ENCODE measurements at regions not wholly inside any gene's neighbourhood (a gene's known extent, or its start where the extent isn't known, plus 50 kb on each side); places are given as distances from the start of the nearest gene placed in this dataset.
"Not testable (repeated sequence)": the region's sequence is repeated elsewhere in the genome, so short reads cannot be mapped to it uniquely, and the experiment has no call there.

DNA sequence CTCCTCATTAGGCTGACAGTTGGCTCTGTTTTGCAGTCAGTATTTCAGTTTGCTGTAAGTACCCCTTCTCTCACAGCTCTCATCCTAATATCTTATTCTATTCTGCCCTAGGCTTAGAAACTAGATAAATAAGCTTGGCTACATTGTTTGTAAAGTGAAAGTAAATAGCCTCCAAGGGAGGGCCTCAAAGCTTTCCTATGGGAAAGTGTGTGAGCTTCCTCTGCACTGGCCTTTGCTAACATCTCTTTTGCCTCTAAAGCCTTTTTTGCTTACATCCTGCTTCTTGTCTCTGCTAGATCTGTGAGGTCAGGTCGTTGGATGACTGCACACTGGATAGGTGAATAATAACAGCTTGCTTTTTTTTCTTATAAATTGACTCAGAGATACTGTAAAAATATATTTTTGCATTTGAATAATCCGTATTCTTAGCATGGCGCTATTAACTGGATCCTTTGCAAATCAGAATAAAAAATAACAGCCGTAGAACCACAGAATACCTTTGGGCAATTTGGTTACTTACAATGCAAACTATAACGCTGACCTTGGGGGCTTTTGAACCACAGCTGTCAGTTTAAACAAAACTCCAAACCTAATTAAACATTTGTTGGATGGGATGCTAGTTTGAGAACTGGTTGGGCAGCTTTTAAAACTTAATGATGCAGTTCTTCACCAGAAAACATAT, 55.1 kb downstream of the TTC6 start:
- no peak for DNase-seq

DNA sequence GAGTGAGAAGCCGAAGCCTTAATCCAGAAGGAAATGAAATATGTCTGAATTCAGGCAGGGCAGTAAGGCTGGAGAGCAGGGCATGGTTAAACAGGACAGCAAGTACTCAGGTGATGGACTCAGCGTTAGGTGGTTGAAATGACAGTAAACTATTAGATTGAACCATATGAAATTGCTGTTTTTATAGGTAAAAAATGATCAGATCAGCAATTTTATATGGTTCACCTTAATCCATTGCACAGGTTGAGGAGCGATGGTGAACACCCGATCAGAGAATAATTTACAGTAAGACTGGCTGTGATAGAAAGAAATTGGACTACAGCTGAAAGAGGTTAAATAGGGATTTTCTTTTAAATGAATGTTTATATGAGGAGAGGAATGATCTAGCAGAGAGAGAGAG, 56.6 kb downstream of the TTC6 start:
- no peak for DNase-seq

GRCh38 chr14:37655418-37655817, 60.0 kb downstream of the TTC6 start:
- no peak for DNase-seq

- no peak for DNase-seq
Measured at GRCh38 chr14:37658156-37658555, 62.7 kb downstream of the TTC6 start.

DNA sequence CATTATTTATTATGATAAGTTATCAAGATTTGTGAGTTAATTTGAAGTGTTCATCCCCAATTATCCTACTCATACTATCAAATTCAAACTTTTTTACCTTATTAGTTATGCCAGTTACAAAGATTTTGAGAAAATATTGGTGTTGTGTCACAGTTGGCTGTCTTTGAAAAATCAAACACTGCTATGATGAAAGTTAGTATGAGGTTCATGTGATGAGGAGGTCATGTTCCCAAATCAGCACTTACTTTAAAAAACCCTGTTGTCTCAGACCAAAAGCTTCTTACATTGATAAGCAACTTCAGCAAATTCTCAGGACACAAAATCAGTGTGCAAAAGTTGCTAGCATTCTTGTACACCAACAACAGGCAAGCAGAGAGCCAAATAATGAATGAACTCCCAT, 68.1 kb downstream of the TTC6 start:
- no peak for DNase-seq

GRCh38 chr14:37665479-37665878, 70.0 kb downstream of the TTC6 start:
- no peak for DNase-seq

DNA sequence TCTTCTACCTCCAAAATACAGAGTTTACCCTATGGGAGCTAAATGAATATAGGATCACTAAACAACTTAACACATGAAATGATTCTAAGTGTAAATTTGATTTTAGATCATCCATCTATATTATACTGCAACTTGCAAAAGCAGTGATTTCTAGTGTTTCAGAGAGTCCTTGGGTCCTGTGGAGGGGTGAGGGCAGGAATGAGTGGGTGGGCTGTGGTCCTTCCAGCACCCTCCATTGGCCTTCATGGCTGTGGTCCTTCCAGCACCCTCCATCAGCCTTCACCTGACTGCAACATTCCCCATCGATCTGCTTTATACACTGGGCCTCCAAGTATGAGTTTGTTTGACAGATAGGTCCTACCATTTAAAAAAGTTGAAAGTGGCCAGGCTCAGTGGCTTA, 70.5 kb downstream of the TTC6 start:
- DNase-seq, result no peak

GRCh38 chr14:37668646-37669045, 73.2 kb downstream of the TTC6 start:
- DNase-seq, result no peak

- DNase-seq, result no peak
Measured at GRCh38 chr14:37669242-37669641, 73.8 kb downstream of the TTC6 start.

DNA sequence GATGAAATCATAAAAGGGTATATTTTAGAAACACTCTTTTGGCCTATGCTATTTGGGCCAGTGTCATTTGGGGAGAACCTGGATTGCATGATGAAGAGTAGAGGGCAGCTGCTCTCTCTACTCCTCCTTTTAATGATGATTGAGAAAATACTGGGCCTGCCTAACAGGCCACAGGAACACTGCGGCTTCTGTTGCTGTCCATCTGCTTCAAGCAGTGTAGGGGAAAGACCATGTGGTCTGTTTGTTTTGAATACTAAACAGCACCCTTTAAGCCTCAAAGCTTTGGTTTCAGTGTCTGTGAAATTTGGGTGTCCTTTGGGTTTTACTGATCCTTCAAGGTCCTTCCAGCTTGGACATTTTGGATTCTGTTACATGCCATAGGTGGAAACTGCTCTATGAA, 78.0 kb downstream of the TTC6 start:
- DNase-seq, result no peak

DNA sequence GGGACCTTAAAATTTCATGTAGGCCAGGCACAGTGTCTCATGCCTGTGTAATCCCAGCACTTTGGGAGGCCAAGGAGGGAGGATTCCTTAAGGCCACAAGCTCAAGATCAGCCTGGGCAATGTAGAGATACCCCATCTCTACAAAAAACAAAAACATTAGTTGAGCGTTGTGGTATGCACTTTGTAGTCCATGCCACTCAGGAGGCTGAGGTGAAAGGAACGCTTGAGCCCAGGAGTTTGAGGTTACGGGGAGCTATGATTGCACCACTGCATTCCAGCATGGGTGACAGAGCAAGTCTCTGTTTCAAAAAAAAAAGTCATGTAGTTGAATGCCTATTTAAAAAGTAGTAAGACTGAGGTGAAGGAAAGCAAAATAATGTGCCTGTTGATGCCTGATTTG, 83.5 kb downstream of the TTC6 start:
- DNase-seq, result no peak

DNA sequence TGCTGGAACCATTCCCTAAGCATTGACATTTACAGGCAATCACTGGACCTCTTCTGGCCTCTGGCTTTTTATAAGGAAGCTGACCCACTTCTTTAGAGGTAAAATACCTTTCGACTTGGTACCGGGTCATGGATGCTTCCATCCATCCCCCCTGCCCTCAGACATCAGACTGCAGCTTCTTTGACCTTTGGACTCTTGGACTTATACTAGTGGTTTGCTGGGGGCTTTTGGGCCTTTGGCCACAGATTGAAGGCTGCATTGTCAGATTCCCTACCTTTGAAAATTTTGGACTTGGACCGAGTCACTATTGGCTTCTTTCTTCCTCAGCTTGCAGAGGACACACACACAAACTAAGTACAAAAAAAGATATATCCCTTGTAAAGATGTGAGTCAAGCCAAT, 86.1 kb downstream of the TTC6 start:
- no peak for DNase-seq

DNA sequence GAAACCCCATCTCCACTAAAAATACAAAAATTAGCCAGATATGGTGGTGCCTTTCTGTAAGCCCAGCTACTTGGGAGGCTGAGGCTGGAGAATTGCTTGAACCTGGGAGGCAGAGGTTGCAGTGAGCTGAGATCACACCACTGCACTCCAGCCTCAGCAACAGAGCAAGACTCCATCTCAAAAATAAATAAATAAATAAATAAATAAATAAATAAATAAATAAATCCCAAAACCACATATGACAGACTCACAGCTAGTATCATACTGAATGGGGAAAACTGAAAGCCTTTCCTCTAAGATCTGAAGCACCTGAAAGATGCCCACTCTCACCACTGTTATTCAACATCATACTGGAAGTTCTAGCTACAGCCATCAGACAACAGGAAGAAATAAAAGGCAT, 97.3 kb downstream of the TTC6 start:
- not testable (repeated sequence) for DNase-seq

DNA sequence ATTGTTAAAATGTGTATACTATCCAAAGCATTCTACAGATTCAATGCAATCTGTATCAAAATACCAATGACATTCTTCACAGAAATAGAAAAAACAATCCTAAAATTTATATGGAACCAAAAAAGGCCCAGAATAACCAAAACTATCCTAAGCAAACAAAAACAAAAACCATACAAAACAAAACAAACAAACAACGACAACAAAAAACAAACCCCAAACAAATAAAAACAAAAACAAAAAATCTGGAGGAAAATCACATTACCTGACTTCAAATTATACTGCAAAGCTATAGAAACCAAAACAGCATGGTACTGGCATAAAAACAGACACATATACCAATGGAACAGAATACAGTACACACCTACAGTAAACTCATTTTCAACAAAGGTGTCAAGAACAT, 98.0 kb downstream of the TTC6 start:
- DNase-seq, result not testable (repeated sequence)

DNA sequence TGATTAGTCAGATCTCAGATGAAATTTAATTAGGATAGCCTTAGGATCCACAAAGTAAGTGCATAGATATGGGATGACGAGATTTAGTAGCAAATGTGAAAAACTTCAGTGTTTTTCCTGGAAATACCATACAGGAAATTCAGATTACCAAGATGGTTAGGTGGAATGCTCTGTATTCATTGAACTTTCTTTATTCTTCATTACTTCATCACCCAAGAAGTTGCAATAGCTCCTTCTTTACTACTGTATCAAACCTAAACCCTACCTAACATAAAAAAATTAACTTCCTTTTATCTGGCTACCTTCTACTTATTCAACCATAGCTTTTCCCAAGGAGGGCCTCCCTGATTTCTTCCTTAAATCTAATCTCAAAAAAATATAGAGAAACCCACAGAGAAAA, 100.4 kb downstream of the TTC6 start:
- no peak for DNase-seq

DNA sequence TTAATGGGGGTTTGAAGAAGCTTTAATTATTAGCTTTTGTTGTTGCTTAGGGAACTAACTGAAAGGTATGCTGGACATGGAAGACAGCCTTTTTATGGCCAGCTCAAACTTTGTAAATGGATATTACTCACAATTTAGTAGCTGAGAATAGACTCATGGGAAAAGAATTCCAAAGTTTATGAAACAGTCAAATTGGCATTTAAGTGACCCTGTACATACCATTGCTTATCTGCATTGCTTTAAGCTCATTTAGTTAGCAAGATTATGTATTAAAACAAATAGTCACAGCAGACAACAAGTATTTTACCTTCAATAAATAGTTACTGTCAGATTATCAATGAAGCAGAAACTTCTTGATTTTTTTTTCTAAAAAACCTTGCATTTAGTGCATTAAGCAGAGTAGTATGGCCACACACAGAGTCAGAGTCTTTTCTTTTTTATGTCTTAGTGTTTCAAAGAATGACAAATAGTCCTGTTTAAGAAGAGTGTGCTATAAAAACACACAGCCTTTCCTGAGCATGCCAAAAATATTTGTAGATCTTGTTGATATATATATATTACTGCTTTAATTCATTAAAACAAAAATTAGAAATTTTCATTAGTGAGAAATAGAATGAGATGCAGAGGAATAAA, 102.2 kb downstream of the TTC6 start:
- DNase-seq, result no peak

- no peak for DNase-seq
Measured at GRCh38 chr14:37698840-37699777, 103.7 kb downstream of the TTC6 start.

- DNase-seq, result no peak
Measured at GRCh38 chr14:37707716-37708115, 112.3 kb downstream of the TTC6 start.

DNA sequence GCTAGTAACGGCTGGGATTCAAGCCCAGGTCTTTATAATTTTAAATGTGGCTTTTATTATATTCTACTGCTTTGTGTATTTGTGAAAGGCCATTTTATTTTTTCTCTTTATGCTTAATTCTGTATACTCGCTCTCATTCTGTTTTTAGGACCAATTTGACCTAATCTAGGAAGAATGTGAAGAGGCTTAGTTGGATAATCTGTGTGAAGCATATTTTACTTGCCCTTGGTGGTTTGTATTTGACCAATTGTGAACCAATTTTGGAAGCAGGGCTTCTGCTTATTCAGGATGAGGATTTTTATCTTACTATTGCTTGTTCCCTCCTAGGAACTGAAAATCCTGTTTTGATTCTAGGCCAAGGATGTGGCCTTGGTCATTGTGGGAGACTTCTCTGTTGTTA, 113.1 kb downstream of the TTC6 start:
- DNase-seq, result no peak

DNA sequence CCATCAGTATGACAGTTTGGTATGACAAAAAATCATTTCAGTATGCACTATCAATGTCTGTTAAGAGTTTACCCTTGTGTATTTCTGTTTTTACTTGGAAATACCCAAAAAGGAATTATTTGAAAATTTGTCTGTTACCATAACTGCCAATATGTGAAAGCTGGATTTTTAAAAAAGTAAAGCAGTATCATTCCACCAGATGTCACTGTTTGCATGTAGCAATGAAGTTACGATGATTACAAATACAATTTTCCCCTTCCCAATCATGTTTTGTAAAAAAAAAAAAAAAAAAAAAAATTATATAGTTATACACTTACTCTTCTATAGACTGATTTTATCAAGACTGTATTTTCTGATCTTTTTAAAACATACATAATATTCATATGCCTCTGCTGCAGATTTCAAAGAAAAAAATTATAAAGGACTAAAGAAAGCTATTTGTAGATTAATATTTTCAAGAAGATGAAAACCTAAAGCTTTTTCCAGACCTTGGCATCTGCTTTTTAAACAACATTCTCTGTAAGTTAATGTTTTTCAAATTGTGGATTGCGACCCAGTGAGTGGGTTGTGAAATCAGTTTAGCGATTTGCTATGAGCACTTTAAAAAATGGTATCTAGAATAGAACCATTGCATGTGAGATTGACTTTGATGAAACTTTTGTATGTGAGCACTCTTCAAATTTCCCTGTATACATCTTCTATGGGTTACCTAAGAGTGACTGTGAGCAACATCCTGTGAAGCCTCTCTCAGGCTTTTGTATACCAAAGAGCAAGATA, 114.2 kb downstream of the TTC6 start:
- DNase-seq, result no peak

DNA sequence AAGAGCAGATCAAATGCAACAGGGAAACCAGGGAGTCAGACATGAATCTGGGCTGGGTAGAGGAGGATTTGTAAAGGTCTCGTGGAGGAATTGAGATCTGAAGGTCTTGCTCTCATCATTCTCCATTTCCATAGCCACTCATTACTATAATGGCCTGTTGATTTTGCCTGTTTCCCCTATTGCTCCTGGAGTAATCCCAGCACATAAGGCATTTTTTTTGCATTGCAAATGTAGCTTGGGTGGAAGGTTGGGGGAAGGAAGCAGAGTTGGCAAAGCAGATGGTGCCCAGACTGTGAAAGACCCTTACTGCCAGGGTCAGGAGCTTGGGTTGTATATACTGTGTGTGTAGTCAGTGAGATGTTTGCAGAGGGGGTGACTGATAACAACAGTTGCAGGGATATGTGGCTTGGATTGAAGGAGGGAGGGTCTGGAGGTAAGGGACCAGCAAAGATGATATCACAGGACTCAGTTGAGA, 116.0 kb downstream of the TTC6 start:
- DNase-seq, result no peak

GRCh38 chr14:37711831-37712475, 116.5 kb downstream of the TTC6 start:
- no peak for DNase-seq
